ENCODE measurements at regions not wholly inside any gene's neighbourhood (a gene's known extent, or its start where the extent isn't known, plus 50 kb on each side); places are given as distances from the start of the nearest gene placed in this dataset.

GRCh38 chr2:226295681-226296080 lies 503.9 kb downstream of the IRS1 start:
- Mint-ChIP-seq H3K27me3 (ENCODE audit: low read depth) (no peaks in the 10 kb centered on the region), H3K27ac (0 out of 7 replicates have a peak overlapping the region, but pooled peaks of 1 of the 3 experiments have one; percentile 74), H3K36me3 (ENCODE audit: insufficient read depth in 1 of 3, low read depth in 3 of 3) (peaks cover 4 to 21% (median 11%) of the 10 kb centered on the region in 3 experiments; a peak in 6 of 7 replicates), H3K4me3 (no peak overlapping the region), H3K9me3 (peaks cover 16 to 21% of the 10 kb centered on the region in 2 experiments), H3K4me1 (no peaks in the 10 kb centered on the region)
- peaks cover under 1% of the 10 kb centered on the region; the same call in 1 of the 2 replicates for H3K79me2 ChIP-seq (ENCODE audit: insufficient read depth, low read length)
- no peak overlapping the region for H2BK5ac ChIP-seq (ENCODE audit: insufficient read length, low read length)
- no peaks in the 10 kb centered on the region for H3K27me3 ChIP-seq (ENCODE audit: insufficient read depth, low read length)
- H3K56ac ChIP-seq (ENCODE audit: insufficient read length, low read depth, low read length) = no peak overlapping the region
- H3K23me2 ChIP-seq (ENCODE audit: insufficient read length, low read depth, low read length, poor library complexity, severe bottlenecking) = no peaks in the 10 kb centered on the region
- no peak overlapping the region for H2BK12ac ChIP-seq (ENCODE audit: insufficient read length, low read depth, low read length)
- no peak overlapping the region for H4K91ac ChIP-seq (ENCODE audit: insufficient read length, low read depth, low read length)
- no peak overlapping the region for H4K5ac ChIP-seq (ENCODE audit: insufficient read length, low read depth, low read length)
- H3K18ac ChIP-seq (ENCODE audit: insufficient read length, low read depth, low read length) = no peak overlapping the region
- no peak overlapping the region for H3K27ac ChIP-seq (ENCODE audit: insufficient read length, low read depth, low read length)
- no peak overlapping the region for H2AFZ ChIP-seq (ENCODE audit: low read length)
- TF ChIP-seq CTCF (conservative IDR thresholded peaks at IDR 0.05) = no peak
- no peaks in the 10 kb centered on the region for H3K79me1 ChIP-seq (ENCODE audit: insufficient read depth, low read depth, low read length, poor library complexity, severe bottlenecking)
- H4K20me1 ChIP-seq (ENCODE audit: control insufficient read depth, insufficient read depth, insufficient read length) = no peaks in the 10 kb centered on the region
- H2AK5ac ChIP-seq (ENCODE audit: insufficient read length, low read length) = no peak overlapping the region
- H3K23ac ChIP-seq (ENCODE audit: insufficient read length, low read depth, low read length) = no peak overlapping the region
- no CpG with 5 or more reads among the region's 3 CpGs for WGBS (ENCODE audit: extremely low coverage, insufficient read length, low lambda C conversion rate)
- H2BK120ac ChIP-seq (ENCODE audit: low read depth, low read length, poor library complexity, severe bottlenecking) = no peak overlapping the region
- H3K4me1 ChIP-seq (ENCODE audit: insufficient read depth, low read length) = no peaks in the 10 kb centered on the region
- H3K9ac ChIP-seq (ENCODE audit: extremely low read depth, insufficient read length, low read length) = no peak overlapping the region
- no peak overlapping the region for H4K8ac ChIP-seq (replicated peaks; ENCODE audit: insufficient read length, low read depth, low read length)
- DNase-seq = no peak
- no peak overlapping the region for H2BK15ac ChIP-seq (ENCODE audit: low read depth, low read length)
- H2BK20ac ChIP-seq (ENCODE audit: low read depth, low read length, poor library complexity, severe bottlenecking) = no peak overlapping the region
- no peak overlapping the region for H3T11ph ChIP-seq (ENCODE audit: low read length)
- no peak overlapping the region for H3K4ac ChIP-seq (ENCODE audit: low read depth, low read length)
- no peak overlapping the region for H3K4me2 ChIP-seq (ENCODE audit: insufficient read depth, insufficient read length, low read length)
- no peaks in the 10 kb centered on the region for H3K9me3 ChIP-seq (ENCODE audit: control insufficient read depth, low read depth, low read length)
- no peak overlapping the region for H3K14ac ChIP-seq (ENCODE audit: insufficient read depth, low read length)

Data from H9 (cell line).